ENCODE measurements at regions not wholly inside any gene's neighbourhood (a gene's known extent, or its start where the extent isn't known, plus 50 kb on each side); places are given as distances from the start of the nearest gene placed in this dataset.

DNA sequence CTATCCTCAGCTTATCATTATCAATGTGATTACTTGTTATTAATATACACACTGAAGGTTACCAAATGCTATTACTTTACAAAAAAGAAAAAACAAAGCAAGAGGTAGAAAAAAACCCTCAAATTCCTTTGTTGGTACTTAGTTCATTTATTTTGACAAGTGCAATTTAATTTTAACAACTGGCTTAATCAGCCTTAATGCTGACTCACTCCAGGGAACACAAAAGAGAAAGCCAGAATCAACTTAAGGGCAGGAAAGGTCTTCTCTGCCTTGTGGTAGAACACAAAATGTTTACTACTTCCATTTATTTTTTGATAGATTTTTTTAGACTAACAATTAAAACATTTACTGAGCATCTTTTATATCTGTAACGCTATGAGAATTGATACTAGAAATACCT is 417.1 kb downstream of the PCDH17 start:
- TF ChIP-seq, protein P1, sequence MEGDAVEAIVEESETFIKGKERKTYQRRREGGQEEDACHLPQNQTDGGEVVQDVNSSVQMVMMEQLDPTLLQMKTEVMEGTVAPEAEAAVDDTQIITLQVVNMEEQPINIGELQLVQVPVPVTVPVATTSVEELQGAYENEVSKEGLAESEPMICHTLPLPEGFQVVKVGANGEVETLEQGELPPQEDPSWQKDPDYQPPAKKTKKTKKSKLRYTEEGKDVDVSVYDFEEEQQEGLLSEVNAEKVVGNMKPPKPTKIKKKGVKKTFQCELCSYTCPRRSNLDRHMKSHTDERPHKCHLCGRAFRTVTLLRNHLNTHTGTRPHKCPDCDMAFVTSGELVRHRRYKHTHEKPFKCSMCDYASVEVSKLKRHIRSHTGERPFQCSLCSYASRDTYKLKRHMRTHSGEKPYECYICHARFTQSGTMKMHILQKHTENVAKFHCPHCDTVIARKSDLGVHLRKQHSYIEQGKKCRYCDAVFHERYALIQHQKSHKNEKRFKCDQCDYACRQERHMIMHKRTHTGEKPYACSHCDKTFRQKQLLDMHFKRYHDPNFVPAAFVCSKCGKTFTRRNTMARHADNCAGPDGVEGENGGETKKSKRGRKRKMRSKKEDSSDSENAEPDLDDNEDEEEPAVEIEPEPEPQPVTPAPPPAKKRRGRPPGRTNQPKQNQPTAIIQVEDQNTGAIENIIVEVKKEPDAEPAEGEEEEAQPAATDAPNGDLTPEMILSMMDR (IDR thresholded peaks at IDR 0.05; ENCODE audit: low read depth, low read length, poor library complexity, severe bottlenecking): no peak
- TF ChIP-seq EZH2phosphoT487 (IDR thresholded peaks at IDR 0.05; ENCODE audit: borderline replicate concordance, low read length): no peak

All from DOHH2 (cell line).